Left kidney (tissue), 1 donor: ENCODE measurements at regions not wholly inside any gene's neighbourhood (a gene's known extent, or its start where the extent isn't known, plus 50 kb on each side); places are given as distances from the start of the nearest gene placed in this dataset.

Source experiments
- DNase-seq: peaks from one replicate; pipeline ENCODE4 v3.0.0-alpha.2; 2013

DNA sequence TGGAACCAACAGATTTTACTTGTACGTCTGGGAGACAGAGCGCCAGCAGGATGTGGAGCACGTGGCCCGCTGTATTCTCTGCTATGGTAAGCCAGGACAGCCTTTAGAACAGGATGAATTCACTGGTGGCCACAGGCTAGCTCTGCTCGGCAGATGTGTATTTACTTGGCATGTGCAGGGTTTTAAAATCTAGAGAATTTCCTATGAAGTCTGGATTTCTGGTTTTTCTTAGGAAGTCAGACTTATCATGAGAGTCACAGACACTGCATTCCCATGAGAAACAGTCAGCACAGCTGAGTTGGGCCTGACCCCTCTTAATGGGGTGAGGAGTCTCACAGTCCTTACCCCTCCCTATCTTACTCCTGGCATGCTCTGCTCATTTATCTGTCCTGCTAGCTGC lies 84.6 kb upstream of the COL6A5 start:
- no peak for DNase-seq

DNA sequence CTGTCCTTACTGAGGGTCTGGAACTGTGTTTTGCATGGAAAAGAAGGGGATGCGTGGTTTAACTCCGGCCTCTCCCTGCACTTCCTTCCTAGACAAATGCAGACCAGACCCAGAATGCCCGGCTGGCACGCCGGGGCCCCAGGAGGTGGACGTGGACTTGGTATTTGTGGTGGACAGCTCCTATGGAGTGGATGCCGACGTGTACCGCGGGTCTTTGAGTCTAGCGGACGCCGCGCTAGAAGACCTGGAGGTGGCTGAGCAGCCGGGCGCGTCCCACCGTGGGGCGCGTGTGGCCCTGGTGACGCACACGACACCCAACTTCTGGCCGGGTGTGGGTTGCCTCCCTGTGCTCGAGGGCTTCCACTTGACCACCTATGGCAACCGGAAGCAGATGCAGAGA lies 81.8 kb upstream of the COL6A5 start:
- no peak for DNase-seq

DNA sequence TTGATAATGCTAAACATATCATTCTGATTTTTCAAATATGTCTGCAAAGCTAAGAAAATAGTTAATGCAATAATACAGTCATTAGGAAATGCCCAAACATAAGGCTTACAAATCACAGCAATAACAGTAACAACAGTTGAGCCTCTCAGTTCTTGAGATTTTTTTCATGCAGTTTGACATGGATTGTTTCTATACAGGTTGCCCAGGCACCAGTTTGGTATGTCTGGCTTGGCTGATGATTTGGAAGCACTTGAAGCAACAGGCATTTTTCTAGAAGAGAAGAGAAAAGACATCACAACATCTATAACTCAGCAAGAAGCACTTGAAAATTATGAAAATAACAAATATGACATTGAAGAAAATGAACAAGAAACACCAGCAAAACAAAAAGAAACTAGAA lies 78.7 kb upstream of the COL6A5 start:
- no peak for DNase-seq

DNA sequence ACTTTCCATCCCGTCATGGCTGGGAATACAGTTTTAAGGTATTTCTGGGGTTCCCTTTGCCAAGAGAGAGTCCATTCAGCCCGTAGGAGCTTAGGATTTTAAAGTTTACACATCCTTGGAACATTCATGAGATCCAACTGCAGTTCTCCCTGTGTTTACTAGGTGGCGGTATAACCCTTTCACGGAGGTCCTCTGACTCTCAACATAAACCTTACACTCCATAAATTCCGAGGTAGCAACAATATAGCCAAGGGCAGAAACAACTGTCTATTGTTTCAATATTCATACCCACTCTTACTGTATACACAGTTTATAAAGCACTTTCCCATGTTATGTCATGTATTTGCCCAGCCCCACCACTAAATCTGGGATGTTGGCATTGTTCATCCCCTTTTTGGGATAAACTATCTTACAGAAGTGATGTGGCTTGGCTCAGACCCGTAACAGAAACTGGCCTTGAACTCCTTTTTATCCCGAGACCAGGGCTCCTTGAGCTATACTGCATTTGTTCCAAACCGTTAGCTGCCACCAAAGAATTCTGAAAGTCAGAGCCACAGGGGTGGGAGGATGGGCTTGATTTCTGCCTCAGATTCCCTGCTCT lies 69.2 kb upstream of the COL6A5 start:
- peak; percentile 51 for DNase-seq

DNA sequence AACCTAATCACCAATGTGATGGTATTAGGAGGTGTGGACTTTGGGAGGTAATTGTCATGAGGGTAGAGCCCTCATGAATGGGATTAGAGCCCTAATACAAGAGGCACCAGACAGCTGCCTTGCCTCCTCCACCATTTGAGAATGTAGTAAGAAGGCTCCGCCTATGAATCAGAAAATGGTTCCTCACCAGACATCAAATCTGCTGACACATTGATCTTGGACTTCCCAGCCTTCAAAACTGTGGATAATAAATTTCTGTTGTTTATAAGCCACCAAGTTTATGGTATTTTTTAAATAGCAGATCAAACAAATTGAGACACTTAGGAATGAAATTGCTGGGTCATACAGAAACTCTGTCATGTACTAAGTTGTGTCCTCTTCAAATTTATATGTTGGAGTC lies 56.8 kb upstream of the COL6A5 start:
- no peak for DNase-seq

DNA sequence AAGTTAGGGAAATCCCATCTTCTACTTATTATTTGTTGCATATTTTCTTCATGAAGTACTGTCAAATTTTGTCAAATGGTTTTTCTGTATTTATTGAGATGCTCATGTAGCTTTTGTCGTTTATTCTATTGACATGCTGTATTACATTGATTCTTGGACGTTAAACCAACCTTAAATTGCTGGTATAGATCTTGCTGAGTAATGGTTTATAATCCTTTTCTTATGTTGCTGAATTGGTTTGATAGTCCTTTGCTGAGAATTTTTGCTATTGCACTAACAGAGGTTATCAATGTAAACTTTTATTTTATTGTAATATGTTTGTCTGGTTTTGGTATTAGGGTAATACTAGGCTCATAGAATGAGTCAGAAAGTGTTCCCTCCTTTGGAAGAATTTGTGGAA lies 54.3 kb upstream of the COL6A5 start:
- DNase-seq, result no peak

DNA sequence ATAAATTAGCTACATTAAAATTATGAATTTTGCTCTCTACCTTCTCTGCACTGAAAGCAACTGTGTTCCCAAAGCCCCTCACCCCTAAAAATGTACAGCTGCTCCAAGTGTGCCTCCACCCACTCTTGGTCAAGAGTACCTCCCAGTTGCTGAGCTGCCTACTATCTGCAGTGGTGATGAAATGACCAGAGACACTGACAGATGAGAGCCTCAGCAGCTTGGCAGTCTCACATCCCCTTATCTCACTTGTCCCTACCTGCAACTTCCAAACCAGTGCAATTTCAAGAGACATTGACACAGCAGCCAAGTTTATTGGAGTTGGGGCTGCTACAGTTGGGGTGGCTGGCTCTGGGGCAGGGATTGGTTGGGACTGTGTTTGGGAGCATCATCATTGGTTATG lies 52.2 kb upstream of the COL6A5 start:
- no peak for DNase-seq
